ENCODE measurements at regions not wholly inside any gene's neighbourhood (a gene's known extent, or its start where the extent isn't known, plus 50 kb on each side); places are given as distances from the start of the nearest gene placed in this dataset.

DNA sequence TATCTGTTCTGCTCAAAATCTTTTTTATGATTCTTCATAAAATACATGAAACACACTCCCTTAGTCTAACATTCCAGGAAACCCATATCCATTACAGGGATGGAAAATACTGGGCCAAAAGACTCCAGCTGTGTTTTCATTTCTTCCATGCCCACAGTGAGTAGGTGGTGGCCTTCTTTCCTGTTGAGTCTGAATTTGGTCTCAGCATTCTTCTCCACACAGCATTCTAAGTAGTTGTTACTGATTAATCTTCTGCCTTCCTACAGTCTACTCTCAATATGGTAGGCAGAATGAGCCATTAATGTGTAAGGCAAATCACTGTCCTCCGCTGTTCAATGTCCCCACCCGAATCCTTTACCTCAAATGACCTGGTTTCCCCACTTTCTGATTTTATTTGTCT is 370.6 kb upstream of the RPS6KA3 start:
- no peak for TF ChIP-seq FOXK1 (CRISPR knock-in tag; IDR thresholded peaks at IDR 0.05; ENCODE audit: borderline replicate concordance)
- no peak for TF ChIP-seq CTCF (IDR thresholded peaks at IDR 0.05 in 2 of 3, conservative IDR thresholded peaks at IDR 0.05 in 1 of 3; ENCODE audit: insufficient read depth in 2 of 3, low read depth in 1 of 3, low read length in 3 of 3)
- no peak for TF ChIP-seq SPI1 (IDR thresholded peaks at IDR 0.05; ENCODE audit: borderline replicate concordance, low read depth, low read length)
- TF ChIP-seq, protein P1, sequence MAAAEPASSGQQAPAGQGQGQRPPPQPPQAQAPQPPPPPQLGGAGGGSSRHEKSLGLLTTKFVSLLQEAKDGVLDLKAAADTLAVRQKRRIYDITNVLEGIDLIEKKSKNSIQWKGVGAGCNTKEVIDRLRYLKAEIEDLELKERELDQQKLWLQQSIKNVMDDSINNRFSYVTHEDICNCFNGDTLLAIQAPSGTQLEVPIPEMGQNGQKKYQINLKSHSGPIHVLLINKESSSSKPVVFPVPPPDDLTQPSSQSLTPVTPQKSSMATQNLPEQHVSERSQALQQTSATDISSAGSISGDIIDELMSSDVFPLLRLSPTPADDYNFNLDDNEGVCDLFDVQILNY (CRISPR knock-in tag; IDR thresholded peaks at IDR 0.05) = no peak
- no peak for TF ChIP-seq U2AF2 (optimal IDR thresholded peaks at IDR 0.05; ENCODE audit: low read depth, low read length)
- no peak for TF ChIP-seq JUNB (CRISPR knock-in tag; conservative IDR thresholded peaks at IDR 0.05)
- TF ChIP-seq YY1 (IDR thresholded peaks at IDR 0.05; ENCODE audit: borderline replicate concordance in 1 of 3, control insufficient read depth in 1 of 3, extremely low read depth in 1 of 3, insufficient read depth in 3 of 3, insufficient read length in 1 of 3, insufficient replicate concordance in 2 of 3, low read depth in 1 of 3, low read length in 2 of 3) = no peak

Data from K562 (cell line).